Osteocyte (in vitro differentiated cells): ENCODE measurements at regions not wholly inside any gene's neighbourhood (a gene's known extent, or its start where the extent isn't known, plus 50 kb on each side); places are given as distances from the start of the nearest gene placed in this dataset.

Source experiments
- DNase-seq: peaks from one replicate; pipeline ENCODE4 v3.0.0; 2021; ENCODE audit warnings: mixed read lengths; ENCODE audit not compliant: unreplicated experiment; ENCODE audit errors: extremely low spot score
- H3K27ac Mint-ChIP-seq: one replicate; pipeline ENCODE4 v1.8.0; 2021; ENCODE audit warnings: mild to moderate bottlenecking, mixed read lengths; ENCODE audit not compliant: unreplicated experiment
- H3K27me3 Mint-ChIP-seq: one replicate; pipeline ENCODE4 v1.8.0; 2021; ENCODE audit warnings: mixed read lengths; ENCODE audit not compliant: unreplicated experiment
- H3K36me3 Mint-ChIP-seq: one replicate; pipeline ENCODE4 v1.8.0; 2021; ENCODE audit warnings: mixed read lengths; ENCODE audit not compliant: unreplicated experiment
- H3K4me1 Mint-ChIP-seq: one replicate; pipeline ENCODE4 v1.8.0; 2021; ENCODE audit warnings: mixed read lengths; ENCODE audit not compliant: unreplicated experiment
- H3K4me3 Mint-ChIP-seq: one replicate; pipeline ENCODE4 v1.8.0; 2021; ENCODE audit warnings: mild to moderate bottlenecking, moderate library complexity, mixed read lengths; ENCODE audit not compliant: unreplicated experiment
- H3K9me3 Mint-ChIP-seq: one replicate; pipeline ENCODE4 v1.8.0; 2021; ENCODE audit warnings: mixed read lengths; ENCODE audit not compliant: unreplicated experiment
- TF ChIP-seq, protein P1 (sequence below): fragments of 200-600 bp; sonication (generic); IDR thresholded peaks from 2 replicates; pipeline ENCODE4 v1.5.0; 2021; ENCODE audit warnings: antibody characterized with exemption, mild to moderate bottlenecking, moderate library complexity

DNA sequence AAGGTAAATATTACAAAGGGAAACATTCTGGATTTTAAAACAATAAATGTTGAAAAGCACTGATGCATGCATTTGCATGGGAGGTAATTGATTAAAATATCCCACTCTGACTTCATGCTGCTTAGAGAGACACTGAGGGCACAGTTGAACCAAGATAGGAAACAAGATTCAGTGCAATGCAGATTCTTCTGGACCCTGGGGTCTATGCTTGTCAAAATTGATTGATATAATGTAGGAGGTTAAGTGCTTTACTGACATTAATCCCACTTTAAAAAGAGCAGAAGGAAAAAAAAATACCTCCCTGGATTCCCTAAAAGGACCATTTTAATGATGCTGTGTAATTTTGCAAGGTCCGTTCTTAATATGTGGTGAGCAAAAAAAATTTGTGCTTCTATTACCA is 454.2 kb downstream of the GABRB3 start:
- TF ChIP-seq, protein P1, sequence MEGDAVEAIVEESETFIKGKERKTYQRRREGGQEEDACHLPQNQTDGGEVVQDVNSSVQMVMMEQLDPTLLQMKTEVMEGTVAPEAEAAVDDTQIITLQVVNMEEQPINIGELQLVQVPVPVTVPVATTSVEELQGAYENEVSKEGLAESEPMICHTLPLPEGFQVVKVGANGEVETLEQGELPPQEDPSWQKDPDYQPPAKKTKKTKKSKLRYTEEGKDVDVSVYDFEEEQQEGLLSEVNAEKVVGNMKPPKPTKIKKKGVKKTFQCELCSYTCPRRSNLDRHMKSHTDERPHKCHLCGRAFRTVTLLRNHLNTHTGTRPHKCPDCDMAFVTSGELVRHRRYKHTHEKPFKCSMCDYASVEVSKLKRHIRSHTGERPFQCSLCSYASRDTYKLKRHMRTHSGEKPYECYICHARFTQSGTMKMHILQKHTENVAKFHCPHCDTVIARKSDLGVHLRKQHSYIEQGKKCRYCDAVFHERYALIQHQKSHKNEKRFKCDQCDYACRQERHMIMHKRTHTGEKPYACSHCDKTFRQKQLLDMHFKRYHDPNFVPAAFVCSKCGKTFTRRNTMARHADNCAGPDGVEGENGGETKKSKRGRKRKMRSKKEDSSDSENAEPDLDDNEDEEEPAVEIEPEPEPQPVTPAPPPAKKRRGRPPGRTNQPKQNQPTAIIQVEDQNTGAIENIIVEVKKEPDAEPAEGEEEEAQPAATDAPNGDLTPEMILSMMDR, result no peak
- Mint-ChIP-seq H3K4me3 (no peak overlapping the region), H3K4me1 (no peaks in the 10 kb centered on the region), H3K27me3 (no peaks in the 10 kb centered on the region), H3K36me3 (no peaks in the 10 kb centered on the region), H3K27ac (no peak overlapping the region), H3K9me3 (peaks cover 22% of the 10 kb centered on the region)
- DNase-seq, result no peak

DNA sequence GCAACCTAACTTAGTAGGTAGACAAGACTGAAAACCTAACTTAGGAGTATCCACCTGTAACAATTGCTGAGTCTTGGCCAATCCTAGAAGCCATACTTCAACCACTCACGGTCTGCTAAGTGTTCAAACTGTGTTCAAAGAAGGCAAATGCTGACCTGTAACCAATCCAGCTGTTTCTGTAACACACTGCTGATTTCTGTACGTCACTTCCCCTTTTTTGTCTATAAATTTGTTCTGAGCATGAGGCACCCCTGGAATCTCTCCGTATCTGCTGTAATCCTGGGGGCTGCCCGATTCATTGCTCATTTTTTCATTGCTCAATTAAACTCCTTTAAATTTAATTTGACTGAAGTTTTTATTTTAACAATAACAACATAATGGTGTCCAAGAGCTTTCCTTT is 451.4 kb upstream of the ATP10A start:
- H3K4me3 Mint-ChIP-seq, result no peak overlapping the region
- H3K9me3 Mint-ChIP-seq, result peaks cover 37% of the 10 kb centered on the region
- H3K36me3 Mint-ChIP-seq, result no peaks in the 10 kb centered on the region
- no peaks in the 10 kb centered on the region for H3K4me1 Mint-ChIP-seq
- DNase-seq, result no peak
- TF ChIP-seq, protein P1, result no peak
- no peak overlapping the region for H3K27ac Mint-ChIP-seq
- H3K27me3 Mint-ChIP-seq, result no peaks in the 10 kb centered on the region

DNA sequence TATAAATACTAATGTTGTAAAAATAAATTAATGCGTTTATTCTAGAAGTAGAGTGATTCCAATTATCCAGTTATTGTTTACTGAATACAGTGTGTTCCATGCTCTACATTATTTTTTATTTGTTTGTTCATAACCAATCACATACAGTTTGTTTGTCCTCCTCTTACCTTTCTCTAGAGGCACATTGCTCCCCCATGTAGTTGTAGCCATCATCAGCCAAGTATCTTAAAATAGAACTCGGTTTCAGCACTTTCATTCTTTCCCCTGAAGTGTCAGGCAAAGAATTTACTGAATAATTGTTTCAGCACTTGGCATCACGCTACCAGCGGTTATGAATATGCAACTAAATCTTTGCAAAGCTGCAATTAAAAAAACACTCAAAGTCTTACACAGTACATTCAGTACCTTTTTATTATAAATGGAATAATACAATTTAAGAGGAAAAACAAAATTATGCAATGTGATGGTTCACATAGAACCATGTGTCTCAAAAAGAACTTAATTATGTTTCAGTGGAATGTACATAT is 448.6 kb upstream of the ATP10A start:
- no peak overlapping the region for H3K4me3 Mint-ChIP-seq
- no peaks in the 10 kb centered on the region for H3K36me3 Mint-ChIP-seq
- no peak for DNase-seq
- no peaks in the 10 kb centered on the region for H3K4me1 Mint-ChIP-seq
- H3K27me3 Mint-ChIP-seq, result no peaks in the 10 kb centered on the region
- H3K27ac Mint-ChIP-seq, result no peak overlapping the region
- TF ChIP-seq, protein P1, result no peak
- H3K9me3 Mint-ChIP-seq, result peaks cover 49% of the 10 kb centered on the region

DNA sequence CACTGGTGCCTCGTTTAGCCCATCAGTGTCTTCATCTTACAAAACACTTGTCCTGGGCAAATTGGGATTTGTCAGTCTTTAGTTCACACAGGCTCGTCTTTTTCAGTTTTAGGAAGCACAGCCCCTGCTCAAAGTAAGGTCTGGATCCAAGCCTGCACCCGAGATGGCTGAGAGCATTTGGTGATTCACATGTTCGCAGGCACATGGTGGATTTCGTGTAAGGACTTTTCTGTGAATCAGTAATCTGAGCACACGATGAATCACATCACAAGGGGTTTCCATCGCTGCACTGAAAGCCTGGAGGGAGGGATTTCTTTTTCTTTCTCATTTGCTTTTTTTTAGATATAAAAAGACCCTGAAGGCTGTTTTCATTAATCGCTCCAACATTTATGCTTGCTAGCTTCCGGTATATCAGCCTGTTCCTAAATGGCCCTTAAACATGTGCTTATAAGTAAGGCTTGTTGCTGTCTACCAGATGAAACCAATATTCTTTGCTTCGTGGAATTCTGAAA is 435.6 kb upstream of the ATP10A start:
- DNase-seq, result no peak
- TF ChIP-seq, protein P1, result no peak
- Mint-ChIP-seq H3K27ac (no peak overlapping the region), H3K9me3 (peaks cover 19% of the 10 kb centered on the region), H3K4me3 (no peak overlapping the region), H3K4me1 (no peaks in the 10 kb centered on the region), H3K36me3 (no peaks in the 10 kb centered on the region), H3K27me3 (no peaks in the 10 kb centered on the region)

DNA sequence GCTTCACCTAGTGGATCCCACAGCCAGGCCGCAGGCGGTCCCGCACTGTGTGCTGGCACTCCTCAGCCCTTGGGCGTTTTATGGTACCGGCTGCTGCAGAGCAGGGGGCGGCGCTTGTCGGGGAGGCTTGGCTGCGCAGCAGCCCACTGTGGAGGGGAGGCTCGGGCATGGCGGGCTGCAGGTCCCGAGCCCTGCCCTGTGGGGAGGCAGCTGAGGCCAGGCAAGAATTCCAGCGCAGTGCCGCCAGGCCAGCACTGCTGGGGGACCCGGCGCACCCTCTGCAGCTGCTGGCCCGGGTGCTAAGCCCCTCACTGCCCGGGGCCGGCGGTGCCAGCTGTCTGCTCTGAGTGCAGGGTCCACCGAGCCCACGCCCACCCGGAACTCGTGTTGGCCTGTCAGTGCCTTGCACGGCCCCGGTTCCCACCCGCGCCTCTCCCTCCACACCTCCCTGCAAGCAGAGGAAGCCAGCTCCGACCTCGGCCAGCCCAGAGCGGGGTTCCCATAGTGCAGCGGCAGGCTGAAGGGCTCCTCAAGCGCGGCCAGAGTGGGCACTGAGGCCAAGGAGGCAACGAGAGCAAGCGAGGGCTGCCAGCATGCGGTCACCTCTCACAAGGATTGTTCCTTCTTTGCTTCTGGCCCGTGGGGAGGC is 435.0 kb upstream of the ATP10A start:
- Mint-ChIP-seq H3K36me3 (no peaks in the 10 kb centered on the region), H3K9me3 (peaks cover 19% of the 10 kb centered on the region), H3K27me3 (no peaks in the 10 kb centered on the region), H3K4me1 (no peaks in the 10 kb centered on the region), H3K27ac (no peak overlapping the region), H3K4me3 (no peak overlapping the region)
- TF ChIP-seq, protein P1, result no peak
- no peak for DNase-seq
